NCI-H2107 treated with DMSO at 0.1 percent for 48 hours (cell line): ENCODE measurements at regions not wholly inside any gene's neighbourhood (a gene's known extent, or its start where the extent isn't known, plus 50 kb on each side); places are given as distances from the start of the nearest gene placed in this dataset.

Experiments
- DNase-seq: peaks from one replicate; lab custom pipeline; 2025; ENCODE audit not compliant: unreplicated experiment; lab: John Stamatoyannopoulos, UW

DNA sequence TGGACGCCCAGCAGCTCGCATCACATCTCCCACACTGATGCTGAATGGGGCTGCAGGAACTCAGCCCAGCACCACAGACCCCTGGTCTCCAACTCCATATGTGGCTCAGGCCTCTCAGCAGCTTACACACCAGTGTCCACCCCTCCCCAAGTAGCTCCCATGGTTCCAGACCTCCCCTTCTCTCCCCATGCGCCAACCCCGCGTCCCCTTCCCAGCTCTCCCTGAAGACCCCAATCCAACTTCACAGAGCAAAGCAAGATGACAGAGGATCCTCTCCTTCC, 188.9 kb downstream of the SH3BP4 start:
- DNase-seq: no peak

DNA sequence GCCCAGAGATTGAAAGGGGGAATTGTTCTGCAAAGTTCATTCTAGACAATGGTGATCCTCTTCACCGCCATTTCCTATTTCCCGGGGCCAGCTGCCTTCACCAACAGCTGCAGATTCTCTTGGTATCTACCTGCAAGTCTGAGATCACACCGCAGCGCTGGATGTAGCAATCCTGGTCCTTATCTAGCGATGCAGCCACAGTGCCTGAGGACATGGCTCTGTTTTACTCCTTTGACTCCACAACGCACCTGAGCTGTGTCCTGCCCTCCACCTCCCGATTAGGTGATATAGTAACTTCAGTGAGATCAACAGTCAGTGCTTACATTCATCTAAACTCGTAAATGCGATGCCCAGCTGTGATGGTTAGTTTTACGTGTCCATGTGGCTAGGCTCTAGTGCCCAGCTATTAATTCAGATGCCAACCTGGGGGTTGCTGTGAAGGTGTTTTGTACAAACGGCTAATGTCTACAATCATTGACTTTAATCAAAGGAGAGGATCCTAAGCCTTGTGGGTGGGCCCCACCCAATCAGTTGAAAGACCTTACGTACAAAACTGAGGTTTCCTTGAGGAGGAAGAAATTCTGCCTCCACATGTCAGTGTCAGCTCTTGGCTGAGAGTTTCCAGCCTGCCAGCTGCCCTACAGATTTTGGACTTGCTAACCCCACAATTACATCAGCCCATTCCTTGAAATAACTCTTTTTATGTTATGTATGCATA, 189.8 kb downstream of the SH3BP4 start:
- DNase-seq: no peak

DNA sequence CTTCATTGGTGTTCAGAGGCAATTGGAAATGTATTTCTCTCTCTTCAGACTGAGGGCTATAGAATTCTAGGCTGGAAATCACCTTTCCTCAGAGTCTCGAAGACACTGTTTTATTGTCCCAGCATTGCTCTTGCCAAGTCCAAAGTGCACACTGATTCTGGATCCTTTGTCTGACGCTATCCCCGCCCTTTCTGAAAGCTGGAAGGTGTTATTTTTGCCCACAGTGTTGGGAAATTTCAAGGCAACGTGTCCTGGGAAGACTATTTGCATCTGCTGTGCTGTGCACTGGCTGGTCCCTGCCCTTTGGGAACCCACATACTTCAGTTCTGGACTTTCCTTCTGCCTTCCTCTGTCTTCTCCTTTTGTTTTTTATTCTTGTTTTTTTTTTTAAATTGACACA, 190.8 kb downstream of the SH3BP4 start:
- no peak for DNase-seq

DNA sequence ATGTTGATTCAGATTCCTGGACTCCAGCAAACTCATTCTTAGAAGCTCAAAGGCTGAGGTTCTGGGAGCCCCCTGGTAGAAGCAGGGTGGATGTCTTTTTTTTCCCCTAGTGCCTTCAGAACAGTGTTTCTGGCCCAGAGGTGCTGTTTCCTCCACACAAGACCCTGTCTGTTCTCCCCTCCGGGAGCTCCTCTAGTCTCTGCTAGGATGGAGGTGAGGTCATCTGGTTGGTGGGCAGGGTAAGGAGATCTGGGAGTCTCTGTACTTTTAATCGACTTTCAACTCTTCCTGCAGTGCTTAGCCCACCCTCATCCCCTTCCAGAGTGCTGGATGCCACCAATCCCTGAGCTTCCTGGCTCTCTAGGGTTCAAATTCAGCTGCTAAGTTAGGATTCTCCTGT, 192.0 kb downstream of the SH3BP4 start:
- DNase-seq: no peak

DNA sequence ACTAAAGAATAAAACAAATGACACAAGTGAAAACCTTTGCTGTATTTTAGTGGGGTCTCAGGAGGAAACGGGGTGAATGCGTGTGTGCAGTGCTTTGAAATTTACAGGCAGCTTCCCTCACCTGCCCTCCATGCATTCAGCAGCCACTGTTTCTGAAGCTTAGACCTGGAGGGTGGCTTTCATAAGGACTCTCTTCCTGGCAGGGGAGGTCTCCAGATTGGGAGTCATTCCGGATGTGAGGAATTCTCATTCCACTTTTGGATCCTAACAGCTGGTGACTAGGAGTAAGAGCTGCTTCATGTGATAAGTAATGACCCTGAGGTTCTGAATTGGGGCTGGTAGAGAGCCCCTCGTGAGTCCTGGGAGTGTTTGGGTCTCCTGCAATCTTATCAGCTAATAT, 192.5 kb downstream of the SH3BP4 start:
- no peak for DNase-seq

DNA sequence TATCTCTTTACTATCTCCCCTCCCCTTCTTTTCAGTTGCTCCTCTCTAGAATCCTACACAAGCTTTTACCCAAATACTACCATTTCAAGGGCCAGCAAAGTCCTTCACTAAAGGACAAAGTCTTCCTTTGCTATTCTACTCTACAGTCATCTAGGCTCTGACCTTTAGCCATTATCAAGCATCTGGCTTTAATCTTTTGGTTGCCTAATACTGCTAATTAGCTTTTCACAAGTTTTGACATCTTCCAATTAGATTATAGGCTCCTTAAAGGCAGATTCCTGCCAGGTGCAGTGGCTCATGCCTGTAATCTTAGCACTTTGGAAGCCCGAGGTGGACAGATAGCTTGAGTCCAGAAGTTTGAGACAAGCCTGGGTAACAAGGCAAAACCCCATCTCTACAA, 194.4 kb downstream of the SH3BP4 start:
- DNase-seq: no peak

GRCh38 chr2:235146871-235147565, 195.2 kb downstream of the SH3BP4 start:
- DNase-seq: no peak

GRCh38 chr2:235148201-235149170, 196.7 kb downstream of the SH3BP4 start:
- no peak for DNase-seq

DNA sequence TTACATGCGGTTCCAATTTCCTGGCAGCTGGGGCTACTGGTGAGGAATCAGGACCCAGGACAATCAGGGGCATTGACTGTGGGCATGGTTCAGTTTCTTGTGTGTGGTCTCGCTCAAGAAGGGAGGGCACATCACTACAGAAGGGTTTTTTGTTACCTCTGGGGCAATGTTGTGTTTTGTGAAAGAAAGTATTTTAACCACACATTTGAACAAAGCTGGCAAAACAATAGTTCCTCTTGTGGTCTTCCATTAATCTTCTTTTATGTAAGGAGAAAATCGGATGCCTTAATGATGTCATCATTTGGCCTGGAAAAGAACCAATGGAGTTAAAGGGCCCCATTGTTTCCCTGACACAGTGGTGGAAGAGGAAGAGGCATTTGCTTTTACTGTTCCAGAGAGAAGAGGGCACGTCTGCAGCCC, 197.4 kb downstream of the SH3BP4 start:
- no peak for DNase-seq

DNA sequence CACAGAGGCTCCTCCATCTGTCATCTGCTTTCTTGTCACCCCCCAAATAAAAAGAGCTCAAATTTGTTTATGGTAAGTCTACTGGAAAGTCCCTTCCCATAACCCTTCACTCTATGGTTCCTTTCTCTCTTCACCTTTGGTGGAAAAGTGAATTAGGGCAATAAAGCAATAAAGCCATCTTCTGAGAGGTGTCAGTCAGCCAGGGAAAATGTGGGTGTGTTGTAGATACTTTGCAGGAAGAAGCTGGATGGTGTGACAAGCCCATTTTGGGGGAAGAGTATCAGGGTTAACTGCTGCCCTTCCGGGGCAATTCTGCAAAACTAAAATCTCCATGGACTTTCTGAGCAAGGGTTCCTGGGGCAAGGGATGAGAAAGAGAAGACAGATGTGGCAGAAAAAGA, 197.9 kb downstream of the SH3BP4 start:
- no peak for DNase-seq

- no peak for DNase-seq
These were observed 199.3 kb downstream of the SH3BP4 start for GRCh38 chr2:235151152-235151551.

DNA sequence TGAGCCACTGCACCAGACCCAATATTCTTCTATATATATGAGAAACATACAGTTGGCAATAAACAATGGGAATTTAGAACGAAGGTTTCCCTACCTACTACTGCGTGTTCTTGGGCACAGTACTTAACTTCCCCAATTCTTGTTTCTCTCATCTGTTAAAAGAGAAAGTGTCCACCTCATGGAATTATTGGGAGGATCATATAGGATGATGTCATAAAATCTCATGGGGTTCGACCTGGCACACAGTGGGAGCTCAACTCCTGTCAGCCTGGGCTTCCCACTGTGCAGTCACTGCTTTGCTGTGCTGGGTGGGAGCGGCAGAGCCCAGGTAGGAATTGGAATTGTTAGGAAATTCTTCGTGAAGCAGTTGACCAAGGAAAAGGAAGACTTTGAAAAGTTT, 203.3 kb downstream of the SH3BP4 start:
- DNase-seq: no peak

DNA sequence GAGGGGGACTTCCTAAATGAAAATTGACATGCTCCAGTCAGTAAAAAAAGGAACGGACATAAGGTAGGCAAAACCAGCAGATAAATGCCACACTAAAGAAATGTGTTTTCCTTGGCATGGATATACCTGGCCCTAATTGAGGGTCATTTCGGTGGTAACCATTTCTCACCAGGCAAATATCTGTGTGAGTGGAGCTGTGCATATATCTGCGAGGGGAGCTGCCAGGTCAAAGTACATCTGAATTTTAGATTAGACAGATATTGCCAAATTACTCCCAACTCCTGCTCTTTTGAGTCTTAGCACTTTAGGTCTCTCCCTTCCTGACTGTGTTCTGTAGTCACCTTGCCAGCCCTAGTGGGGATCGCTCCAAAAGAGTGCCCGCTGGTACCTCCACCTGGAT, 204.2 kb downstream of the SH3BP4 start:
- DNase-seq: no peak

DNA sequence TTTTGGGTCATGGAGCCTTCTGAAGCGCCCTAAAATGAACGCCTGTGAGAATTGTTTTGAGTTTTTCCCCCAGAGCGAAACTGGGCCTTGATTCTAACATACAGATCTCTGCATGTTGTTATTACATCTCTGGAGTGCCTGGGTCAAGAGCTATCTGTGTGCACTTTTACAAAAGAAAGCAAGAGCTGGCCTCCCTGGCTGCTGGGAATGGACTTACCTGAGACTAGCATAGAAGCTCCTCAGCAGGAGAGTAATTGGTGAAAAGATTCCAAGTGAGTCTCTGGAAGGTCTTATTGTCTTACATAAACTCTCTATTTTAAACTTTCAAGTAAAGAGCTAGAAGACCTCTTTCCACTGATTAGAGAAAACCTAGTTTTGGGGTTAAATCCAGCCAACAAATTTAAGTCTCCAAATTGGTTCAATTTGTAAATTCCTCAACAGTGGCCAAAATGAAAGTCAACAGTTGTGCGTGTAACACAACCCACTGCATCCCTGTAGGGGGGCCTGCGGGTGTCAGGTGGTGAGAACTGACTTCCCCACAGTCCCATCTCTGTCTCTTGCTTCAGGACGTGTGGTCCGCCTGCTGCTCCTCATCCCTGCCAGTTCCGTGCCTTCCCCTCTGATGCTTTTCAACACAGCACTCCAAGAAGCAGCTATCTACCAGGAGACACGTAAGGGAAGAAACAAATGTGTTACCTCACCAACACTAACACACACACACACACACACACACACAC, 206.1 kb downstream of the SH3BP4 start:
- DNase-seq: no peak

- DNase-seq: no peak
These were observed 208.5 kb downstream of the SH3BP4 start for GRCh38 chr2:235160281-235160810.

DNA sequence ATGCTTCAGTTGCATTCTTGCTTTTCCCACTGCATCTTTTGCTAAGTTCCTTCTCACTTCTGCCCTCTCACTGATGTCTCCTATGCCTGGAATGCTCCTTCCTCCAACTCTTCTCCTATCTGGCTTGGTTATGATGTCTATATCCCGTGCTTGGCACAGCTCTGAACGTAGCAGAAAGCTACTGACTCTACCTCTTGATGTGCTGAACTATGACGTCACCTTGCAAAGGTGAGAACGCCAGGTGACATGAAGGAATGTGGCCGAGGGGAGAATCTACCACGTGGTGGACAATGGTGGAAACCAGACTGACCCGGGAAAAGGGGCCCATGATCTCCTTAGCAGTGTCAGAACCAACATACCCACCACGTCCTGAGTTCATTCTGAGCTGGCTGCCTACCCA, 209.7 kb downstream of the SH3BP4 start:
- no peak for DNase-seq

- no peak for DNase-seq
These were observed 210.4 kb downstream of the SH3BP4 start for GRCh38 chr2:235162082-235162836.

DNA sequence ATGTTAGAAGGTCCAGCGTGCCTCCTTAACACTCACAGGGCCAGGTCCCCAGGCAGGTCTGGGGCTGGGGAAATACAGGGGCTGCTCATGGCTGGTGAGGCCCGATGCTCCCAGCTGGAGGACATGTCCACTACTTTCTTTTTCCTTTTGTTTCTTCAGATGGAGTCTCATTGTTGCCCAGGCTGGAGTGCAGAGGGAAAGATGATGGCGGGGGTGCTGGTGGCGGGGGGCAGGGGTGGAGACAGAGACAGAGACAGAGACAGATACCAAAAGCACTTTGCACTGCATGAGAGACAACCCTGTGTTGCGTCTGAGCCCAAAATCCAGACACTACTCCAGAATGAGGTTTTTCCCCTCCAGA, 211.0 kb downstream of the SH3BP4 start:
- DNase-seq: no peak

- no peak for DNase-seq
These were observed 213.3 kb downstream of the SH3BP4 start for GRCh38 chr2:235165136-235165535.

DNA sequence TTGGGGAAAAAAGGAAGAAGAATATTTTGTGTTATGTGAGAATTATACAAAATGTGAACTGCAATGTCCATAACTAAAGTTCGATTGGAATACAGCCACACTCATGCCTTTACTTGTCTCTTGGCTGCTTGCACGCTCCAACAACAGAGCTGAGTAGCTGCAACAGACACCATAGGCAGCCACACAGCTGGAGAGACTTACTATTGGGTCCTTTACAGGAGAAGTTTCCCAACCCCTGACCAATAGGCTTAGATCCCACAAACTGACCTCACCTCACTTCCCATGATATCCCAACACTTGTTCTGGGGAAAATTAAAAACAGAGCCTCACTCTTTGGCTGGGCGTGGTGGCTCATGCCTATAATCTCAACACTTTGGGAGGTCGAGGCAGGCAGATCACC, 213.8 kb downstream of the SH3BP4 start:
- no peak for DNase-seq
